ENCODE measurements at regions not wholly inside any gene's neighbourhood (a gene's known extent, or its start where the extent isn't known, plus 50 kb on each side); places are given as distances from the start of the nearest gene placed in this dataset.
A peak's percentile ranks its signal among the peaks of the same experiment; 100 is the strongest.
"Not testable (repeated sequence)": the region's sequence is repeated elsewhere in the genome, so short reads cannot be mapped to it uniquely, and the experiment has no call there.

- DNase-seq (ENCODE audit: low read depth in 2 of 2), result no peak
These were observed 105.0 kb downstream of the OTUD1 start for GRCh38 chr10:23543691-23544380.

DNA sequence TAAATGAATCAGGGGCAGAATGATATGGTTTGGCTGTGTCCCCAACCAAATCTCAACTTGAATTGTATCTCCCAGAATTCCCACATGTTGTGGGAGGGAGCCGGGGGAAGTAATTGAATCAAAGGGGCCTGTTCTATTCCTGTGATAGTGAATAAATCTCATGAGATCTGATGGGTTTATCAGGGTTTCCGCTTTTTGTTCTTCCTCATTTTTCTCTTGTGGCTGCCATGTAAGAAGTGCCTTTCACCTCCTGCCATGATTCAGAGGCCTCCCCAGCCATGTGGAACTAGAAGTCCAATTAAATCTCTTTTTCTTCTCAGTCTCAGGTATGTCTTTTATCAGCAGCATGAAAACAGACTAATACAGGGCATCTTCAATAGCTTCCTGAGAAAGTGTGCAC lies 107.0 kb downstream of the OTUD1 start:
- not testable (repeated sequence) for DNase-seq (ENCODE audit: low read depth in 2 of 2)

GRCh38 chr10:23556727-23557440 lies 118.0 kb downstream of the OTUD1 start:
- peak; percentile 85 to 86 for DNase-seq (ENCODE audit: low read depth in 2 of 2)

DNA sequence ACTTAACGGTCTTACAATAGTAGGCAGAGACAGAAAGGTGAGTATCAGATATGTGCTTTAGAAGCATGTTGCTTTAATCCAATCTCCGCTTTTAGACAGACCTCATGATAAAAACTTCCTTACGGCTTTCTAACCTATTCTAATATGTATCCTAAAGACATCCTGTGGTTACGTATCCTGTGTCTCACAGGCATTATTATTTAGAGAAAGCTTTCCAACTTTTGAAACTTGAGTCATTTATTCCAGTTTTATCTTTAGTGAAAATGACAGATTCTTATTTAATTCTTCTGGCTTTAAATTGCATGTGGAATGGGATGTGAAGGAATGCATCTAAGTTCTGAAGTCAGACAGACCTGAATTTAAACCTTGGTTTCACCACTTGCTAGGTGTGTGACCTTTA lies 118.9 kb downstream of the OTUD1 start:
- DNase-seq (ENCODE audit: low read depth in 2 of 2), result peak in 1 of 2 experiments; percentile 0

GRCh38 chr10:23558361-23558799 lies 119.5 kb downstream of the OTUD1 start:
- DNase-seq (ENCODE audit: low read depth in 2 of 2), result peak; percentile 11 to 23

DNA sequence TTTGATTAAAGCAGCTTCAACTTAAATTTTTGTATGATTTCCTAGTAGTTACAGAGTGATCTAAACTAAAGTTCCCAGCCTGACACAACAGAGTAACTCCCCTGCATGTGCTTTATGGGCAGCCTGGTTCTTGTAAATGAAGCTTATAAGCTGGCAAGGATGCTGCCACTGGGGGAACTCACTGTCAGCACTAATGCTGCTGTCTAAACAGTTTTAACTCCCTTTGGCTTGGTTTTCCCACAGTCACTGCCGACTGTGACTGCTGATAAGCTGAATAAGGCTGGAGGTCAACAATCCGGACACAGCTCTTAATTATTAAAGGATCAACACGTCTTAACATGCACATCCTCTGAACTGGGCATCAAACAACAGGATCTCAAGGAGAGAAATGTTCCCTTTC lies 130.1 kb downstream of the OTUD1 start:
- no peak for DNase-seq (ENCODE audit: low read depth in 2 of 2)

- DNase-seq (ENCODE audit: low read depth in 2 of 2), result no peak
These were observed 133.0 kb downstream of the OTUD1 start for GRCh38 chr10:23571884-23572283.

GRCh38 chr10:23581906-23582450 lies 143.1 kb downstream of the OTUD1 start:
- no peak for DNase-seq (ENCODE audit: low read depth in 2 of 2)

DNA sequence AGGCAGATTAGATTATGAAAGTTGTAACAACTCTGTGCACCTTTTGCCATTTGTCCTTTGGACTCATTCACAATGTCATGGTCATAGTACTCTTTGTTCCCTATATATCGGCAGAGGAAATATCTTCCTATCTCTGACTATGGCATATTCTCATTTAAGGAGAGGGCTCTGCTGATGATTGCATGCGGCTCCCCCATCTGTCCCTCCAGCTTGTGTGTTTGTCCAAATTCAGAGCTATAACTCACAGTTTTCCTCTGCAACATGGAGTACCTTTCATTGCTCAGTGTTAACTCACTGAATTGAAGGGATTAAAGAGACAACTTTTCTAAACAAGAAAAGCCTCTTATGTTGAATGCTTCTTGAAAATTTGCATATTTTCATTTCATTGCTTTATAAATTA lies 145.5 kb downstream of the OTUD1 start:
- DNase-seq (ENCODE audit: low read depth in 2 of 2), result no peak

- DNase-seq (ENCODE audit: low read depth in 2 of 2), result no peak
These were observed 146.3 kb downstream of the OTUD1 start for GRCh38 chr10:23585186-23585585.

- DNase-seq (ENCODE audit: low read depth in 2 of 2), result no peak
These were observed 146.8 kb downstream of the OTUD1 start for GRCh38 chr10:23585666-23586065.

DNA sequence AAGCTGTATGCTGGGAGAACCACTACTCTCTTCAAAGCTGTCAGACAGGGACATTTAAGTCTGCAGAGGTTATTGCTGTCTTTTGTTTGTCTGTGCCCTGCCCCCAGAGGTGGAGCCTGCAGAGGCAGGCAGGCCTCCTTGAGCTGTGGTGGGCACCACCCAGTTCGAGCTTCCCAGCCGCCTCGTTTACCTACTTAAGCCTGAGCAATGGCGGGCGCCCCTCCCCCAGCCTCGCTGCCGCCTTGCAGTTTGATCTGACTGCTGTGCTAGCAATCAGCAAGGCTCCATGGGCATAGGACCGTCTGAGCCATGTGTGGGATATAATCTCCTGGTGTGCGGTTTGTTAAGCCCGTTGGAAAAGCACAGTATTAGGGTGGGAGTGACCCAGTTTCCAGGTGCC lies 156.4 kb downstream of the OTUD1 start:
- not testable (repeated sequence) for DNase-seq (ENCODE audit: low read depth in 2 of 2)

- no peak for DNase-seq (ENCODE audit: low read depth in 2 of 2)
These were observed 165.7 kb downstream of the OTUD1 start for GRCh38 chr10:23604613-23605012.

DNA sequence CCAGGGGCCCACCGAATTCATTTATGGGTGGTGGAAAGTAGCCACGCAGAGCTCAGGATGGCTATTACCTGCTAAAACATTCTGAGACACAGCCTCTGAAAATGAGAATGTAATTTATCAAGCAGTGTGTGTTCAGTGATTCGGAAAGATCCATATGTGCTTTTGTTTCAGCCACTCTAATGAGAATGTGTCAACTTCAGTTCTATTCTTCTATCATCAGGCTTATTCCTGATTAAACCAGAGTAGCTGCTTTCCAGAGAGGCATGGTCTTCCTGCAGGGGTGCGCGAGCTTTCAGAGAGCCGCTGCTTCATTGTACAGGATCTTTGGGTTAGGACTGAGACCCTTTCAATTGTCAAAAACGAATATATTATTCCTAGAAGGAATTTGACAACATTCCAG lies 167.6 kb downstream of the OTUD1 start:
- no peak for DNase-seq (ENCODE audit: low read depth in 2 of 2)

DNA sequence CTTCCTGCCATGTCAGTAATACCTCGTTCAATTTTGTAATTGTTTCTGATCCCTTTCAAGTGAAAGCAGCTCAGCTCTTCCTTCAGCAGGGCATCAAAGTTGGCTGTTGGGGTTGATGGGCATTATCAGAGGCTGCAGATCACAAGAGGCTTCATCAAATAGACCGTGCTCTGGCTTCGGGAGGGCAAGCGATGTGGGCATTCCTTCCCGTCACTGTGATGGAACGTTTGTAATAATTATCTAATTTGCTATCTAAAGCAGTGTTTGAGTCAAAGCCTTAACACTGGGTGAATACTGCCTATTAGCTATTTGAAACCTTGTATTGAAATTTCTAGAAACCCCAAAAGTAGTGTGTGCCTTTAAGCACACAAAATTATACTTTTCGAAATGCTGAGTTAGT lies 170.1 kb downstream of the OTUD1 start:
- DNase-seq (ENCODE audit: low read depth in 2 of 2), result no peak

GRCh38 chr10:23610626-23611307 lies 171.9 kb downstream of the OTUD1 start:
- DNase-seq (ENCODE audit: low read depth in 2 of 2), result no peak

DNA sequence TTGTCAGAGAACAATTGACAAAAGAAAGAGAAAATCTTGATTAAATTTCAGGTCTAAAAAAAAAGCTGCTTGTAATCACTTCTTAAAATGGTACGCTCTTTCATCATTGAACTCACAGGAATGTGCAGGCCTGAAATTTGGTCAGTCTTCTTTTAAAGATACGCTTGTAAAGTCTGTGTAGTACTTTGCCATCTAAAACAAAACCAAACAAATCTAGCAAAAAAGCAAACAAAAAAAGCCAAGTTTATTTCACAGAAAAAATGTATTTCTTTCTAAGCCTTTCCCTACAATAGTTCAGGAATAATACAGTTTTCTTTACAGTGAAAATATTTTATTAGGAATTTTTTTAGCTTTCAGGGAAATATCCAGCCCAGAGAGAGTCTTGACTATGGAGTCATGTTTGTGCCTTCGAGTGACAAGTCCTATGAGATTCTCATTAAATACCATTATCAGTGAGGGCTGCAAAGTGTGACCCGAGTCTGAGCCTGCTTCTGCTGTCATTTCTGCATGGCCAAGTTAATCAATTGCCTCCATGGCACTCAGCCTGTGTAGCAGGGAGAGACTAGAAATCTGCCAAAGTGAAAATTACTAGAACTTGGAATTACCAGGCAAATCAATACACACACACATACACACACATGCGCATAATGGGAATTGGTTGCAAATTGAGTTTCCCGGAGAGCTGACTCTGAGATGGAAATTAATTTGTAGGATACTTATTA lies 172.6 kb downstream of the OTUD1 start:
- DNase-seq (ENCODE audit: low read depth in 2 of 2), result no peak

GRCh38 chr10:23613900-23614299 lies 175.0 kb downstream of the OTUD1 start:
- no peak for DNase-seq (ENCODE audit: low read depth in 2 of 2)

- no peak for DNase-seq (ENCODE audit: low read depth in 2 of 2)
These were observed 175.6 kb downstream of the OTUD1 start for GRCh38 chr10:23614483-23614882.

DNA sequence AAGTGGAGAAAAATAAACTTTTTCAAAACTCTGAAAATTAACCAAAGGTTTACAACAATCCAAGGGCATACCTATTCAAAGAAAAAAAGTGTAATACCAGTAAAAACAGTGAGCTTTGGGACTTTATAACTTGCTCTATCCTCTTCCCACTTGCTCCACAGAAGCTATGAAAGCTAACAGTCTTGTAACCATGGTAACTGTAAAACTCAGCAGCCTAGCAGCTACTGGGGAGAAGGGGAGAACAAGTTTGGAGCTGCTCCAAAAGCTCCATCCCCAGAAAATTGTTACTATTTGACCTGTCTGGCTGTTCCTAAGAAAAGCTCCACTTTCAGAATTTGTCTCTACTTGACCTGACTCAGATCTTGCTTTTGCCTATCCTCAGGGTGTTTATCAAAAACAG lies 191.5 kb downstream of the OTUD1 start:
- no peak for DNase-seq (ENCODE audit: low read depth in 2 of 2)

DNA sequence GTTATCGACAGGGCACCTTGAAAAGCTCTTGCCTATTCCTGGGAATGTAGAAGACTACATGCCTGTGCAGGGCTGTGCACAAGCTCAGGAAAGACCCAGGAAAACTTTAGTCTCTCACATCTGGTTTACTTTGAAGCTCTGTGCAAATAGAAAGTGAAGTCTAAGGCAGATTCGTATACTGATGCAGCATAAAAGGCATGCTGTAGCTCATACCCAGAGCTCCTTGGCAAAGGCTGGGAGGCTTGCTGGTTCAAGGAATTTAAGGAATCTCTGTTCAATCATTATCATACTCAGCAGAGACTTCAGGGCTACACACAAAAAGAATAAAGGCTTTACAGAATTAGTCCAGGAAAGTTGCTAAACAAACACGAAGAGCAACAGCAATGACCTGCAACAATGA lies 192.0 kb downstream of the OTUD1 start:
- peak; percentile 6 to 7 for DNase-seq (ENCODE audit: low read depth in 2 of 2)

Data from fibroblast of skin of left quadriceps (primary cell).